CD14-positive monocyte (primary cell): ENCODE measurements at regions not wholly inside any gene's neighbourhood (a gene's known extent, or its start where the extent isn't known, plus 50 kb on each side); places are given as distances from the start of the nearest gene placed in this dataset.

Experiments
- DNase-seq, 3 donors: peaks; one replicate each; pipeline ENCODE4 v3.0.0-alpha.2; 2011 to 2022
- H2AFZ ChIP-seq: 2 replicates; pipeline ENCODE4 v1.6.0; 2012; ENCODE audit warnings: mild to moderate bottlenecking, low read depth, low read length, inconsistent platforms; ENCODE audit not compliant: insufficient read depth, poor library complexity, severe bottlenecking
- H3K27ac ChIP-seq, 2 donors: 1 replicate in 1 of 2; 2 replicates in 1 of 2; pipeline ENCODE4 v1.5.1; 2012 to 2013; ENCODE audit warnings: low read length in 2 of 2, control low read depth in 1 of 2, inconsistent platforms in 1 of 2, low read depth in 1 of 2, mild to moderate bottlenecking in 1 of 2
- H3K27me3 ChIP-seq, 2 donors: one replicate each; pipeline versions ENCODE4 v1.6.0 to v1.6.1; 2011 to 2013; ENCODE audit warnings: low read length in 2 of 2; ENCODE audit not compliant: control insufficient read depth in 2 of 2, insufficient read depth in 2 of 2
- H3K36me3 ChIP-seq, 2 donors: replicated peaks in 1 of 2; 1 replicate in 1 of 2; 2 replicates in 1 of 2; pipeline versions ENCODE4 v1.5.1 to v1.6.1; 2012 to 2013; ENCODE audit warnings: low read length in 2 of 2, control low read depth in 1 of 2, inconsistent platforms in 1 of 2, mild to moderate bottlenecking in 1 of 2; ENCODE audit not compliant: insufficient read depth in 2 of 2, control insufficient read depth in 1 of 2
- H3K4me1 ChIP-seq, 2 donors: 1 replicate in 1 of 2; 2 replicates in 1 of 2; pipeline versions ENCODE4 v1.5.1 to v1.6.1; 2012 to 2013; ENCODE audit warnings: low read length in 2 of 2, control low read depth in 1 of 2, inconsistent platforms in 1 of 2, mild to moderate bottlenecking in 1 of 2, moderate library complexity in 1 of 2; ENCODE audit not compliant: insufficient read depth in 2 of 2, control insufficient read depth in 1 of 2
- H3K4me2 ChIP-seq: replicated peaks from 2 replicates; pipeline ENCODE3; 2012; ENCODE audit warnings: low read length, moderate library complexity, mild to moderate bottlenecking; ENCODE audit not compliant: poor library complexity, severe bottlenecking; ENCODE audit errors: extremely low read depth
- H3K4me3 ChIP-seq, 3 experiments: fragments of 200-600 bp in 1 of 3; sonication (generic) in 1 of 3; replicated peaks in 1 of 3; 1 replicate in 2 of 3; 2 replicates in 1 of 3; pipeline ENCODE4 v1.5.1; 2011 to 2013; ENCODE audit warnings: low read length in 3 of 3, mild to moderate bottlenecking in 3 of 3, control low read depth in 2 of 3, low read depth in 2 of 3, inconsistent platforms in 1 of 3, moderate library complexity in 1 of 3
- H3K79me2 ChIP-seq: 2 replicates; pipeline ENCODE4 v1.6.0; 2012; ENCODE audit warnings: mild to moderate bottlenecking, control low read depth, inconsistent platforms, low read length, moderate library complexity; ENCODE audit not compliant: insufficient read depth
- H3K9ac ChIP-seq: 2 replicates; pipeline ENCODE4 v1.6.0; 2017; ENCODE audit warnings: low read length, mild to moderate bottlenecking; ENCODE audit not compliant: insufficient read depth, poor library complexity, severe bottlenecking
- H3K9me3 ChIP-seq, 2 donors: replicated peaks in 1 of 2; 1 replicate in 1 of 2; 2 replicates in 1 of 2; pipeline versions ENCODE4 v1.5.1 to v1.6.1; 2012 to 2013; ENCODE audit warnings: low read length in 2 of 2, control low read depth in 1 of 2; ENCODE audit not compliant: control insufficient read depth in 1 of 2, insufficient read depth in 1 of 2
- H4K20me1 ChIP-seq: 2 replicates; pipeline ENCODE4 v1.6.0; 2012; ENCODE audit warnings: mild to moderate bottlenecking, low read length, control low read depth, moderate library complexity; ENCODE audit not compliant: insufficient read depth
- H3K27ac Mint-ChIP-seq, 7 donors: one replicate each; pipeline ENCODE4 v1.8.0; 2020; ENCODE audit warnings: mild to moderate bottlenecking in 7 of 7, mixed read lengths in 7 of 7, moderate library complexity in 6 of 7, inconsistent platforms in 2 of 7
- H3K27me3 Mint-ChIP-seq, 3 donors: one replicate each; pipeline ENCODE4 v1.8.0; 2021 to 2022; ENCODE audit warnings: low read depth in 3 of 3, mild to moderate bottlenecking in 3 of 3, mixed read lengths in 3 of 3, moderate library complexity in 3 of 3, inconsistent platforms in 1 of 3
- H3K36me3 Mint-ChIP-seq, 2 donors: one replicate each; pipeline ENCODE4 v1.8.0; 2020; ENCODE audit warnings: mixed read lengths in 2 of 2, inconsistent platforms in 1 of 2, mild to moderate bottlenecking in 1 of 2
- H3K4me1 Mint-ChIP-seq: one replicate; pipeline ENCODE4 v1.8.0; 2020; ENCODE audit warnings: mild to moderate bottlenecking, mixed read lengths
- H3K4me3 Mint-ChIP-seq, 2 donors: one replicate each; pipeline ENCODE4 v1.8.0; 2020; ENCODE audit warnings: mild to moderate bottlenecking in 2 of 2, mixed read lengths in 2 of 2, moderate library complexity in 1 of 2
- H3K9me3 Mint-ChIP-seq, 7 donors: one replicate each; pipeline ENCODE4 v1.8.0; 2020 to 2022; ENCODE audit warnings: mixed read lengths in 7 of 7, mild to moderate bottlenecking in 6 of 7, moderate library complexity in 6 of 7, inconsistent platforms in 2 of 7
- CTCF ChIP-seq: fragments of 200-600 bp; IDR thresholded peaks from one replicate; pipeline ENCODE4 v1.8.0; 2022; ENCODE audit warnings: antibody characterized with exemption, mild to moderate bottlenecking
- WGBS: methylation state at CpG from one replicate; pipeline ENCODE4 v1.1.5; 2013; ENCODE audit warnings: missing lambda C conversion rate; ENCODE audit not compliant: insufficient coverage; 5-methylcytosine and 5-hydroxymethylcytosine counted together
- intact Hi-C, 2 donors: fragments of 100-400 bp; cut with micrococcal nuclease; formaldehyde crosslinking; loops; one replicate each; pipeline versions ENCODE4 v1.15.0 to v1.15.1; 2023

- Mint-ChIP-seq H3K9me3 (peaks cover 2 to 13% (median 9%) of the 10 kb centered on the region in 7 donors), H3K4me1 (no peaks in the 10 kb centered on the region), H3K4me3 (no peak overlapping the region), H3K27ac (no peak overlapping the region), H3K36me3 (no peaks in the 10 kb centered on the region), H3K27me3 (peaks cover 0 to 3% (median 1%) of the 10 kb centered on the region in 3 donors)
- no peak overlapping the region for H3K4me2 ChIP-seq
- no peaks in the 10 kb centered on the region for H3K9me3 ChIP-seq
- H3K4me1 ChIP-seq, result no peaks in the 10 kb centered on the region
- intact Hi-C loops, result no loop called here
- DNase-seq, result no peak
- no peak overlapping the region for H3K27ac ChIP-seq
- WGBS, result no CpG with 5 or more reads among the region's 1 CpG
- TF ChIP-seq CTCF, result no peak
- no peak overlapping the region for H3K4me3 ChIP-seq
- no peak overlapping the region for H2AFZ ChIP-seq
- no peaks in the 10 kb centered on the region for H4K20me1 ChIP-seq
- no peaks in the 10 kb centered on the region for H3K27me3 ChIP-seq
- no peaks in the 10 kb centered on the region for H3K36me3 ChIP-seq
- no peak overlapping the region for H3K9ac ChIP-seq
- H3K79me2 ChIP-seq, result no peaks in the 10 kb centered on the region
These were observed 322.4 kb downstream of the MAN2A1 start for GRCh38 chr5:110012145-110012544.

GRCh38 chr5:110013017-110013416 lies 323.3 kb downstream of the MAN2A1 start:
- H2AFZ ChIP-seq, result no peak overlapping the region
- H3K27ac ChIP-seq, result no peak overlapping the region
- H3K27me3 ChIP-seq, result no peaks in the 10 kb centered on the region
- Mint-ChIP-seq H3K4me1 (no peaks in the 10 kb centered on the region), H3K27ac (no peak overlapping the region), H3K27me3 (peaks cover 0 to 3% (median 1%) of the 10 kb centered on the region in 3 donors), H3K4me3 (no peak overlapping the region), H3K9me3 (peaks cover 2 to 13% (median 9%) of the 10 kb centered on the region in 7 donors), H3K36me3 (no peaks in the 10 kb centered on the region)
- H3K36me3 ChIP-seq, result no peaks in the 10 kb centered on the region
- H4K20me1 ChIP-seq, result no peaks in the 10 kb centered on the region
- DNase-seq, result no peak
- no peaks in the 10 kb centered on the region for H3K79me2 ChIP-seq
- TF ChIP-seq CTCF, result no peak
- H3K4me2 ChIP-seq, result no peak overlapping the region
- no peaks in the 10 kb centered on the region for H3K4me1 ChIP-seq
- no peaks in the 10 kb centered on the region for H3K9me3 ChIP-seq
- H3K4me3 ChIP-seq, result no peak overlapping the region
- intact Hi-C loops, result no loop called here
- H3K9ac ChIP-seq, result no peak overlapping the region
